T1000 (cell line): ENCODE measurements at regions not wholly inside any gene's neighbourhood (a gene's known extent, or its start where the extent isn't known, plus 50 kb on each side); places are given as distances from the start of the nearest gene placed in this dataset.

Source experiments
- DNase-seq: peaks from one replicate; lab custom pipeline; 2025; ENCODE audit warnings: mixed read lengths; lab: John Stamatoyannopoulos, UW

- no peak for DNase-seq
Measured at GRCh38 chr13:90156390-90156789, 1191.1 kb upstream of the MIR17HG start.

DNA sequence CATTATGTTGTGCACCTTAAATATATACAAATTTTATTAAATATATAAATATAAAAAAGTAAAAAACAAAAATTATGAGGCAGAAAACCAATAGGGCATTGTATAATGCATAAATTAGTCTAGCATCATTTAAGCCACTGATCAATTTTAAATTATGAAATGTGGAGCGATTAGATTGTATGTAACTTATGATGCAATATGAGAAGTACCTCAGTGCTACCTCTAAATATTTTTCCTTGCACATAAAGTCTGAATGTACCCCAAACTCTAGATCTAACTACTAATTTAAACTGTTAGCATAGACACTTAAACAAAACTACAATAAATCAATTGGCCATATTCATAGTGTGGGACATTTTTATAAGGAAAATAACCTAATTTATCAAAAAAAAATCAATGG lies 1178.5 kb upstream of the MIR17HG start:
- no peak for DNase-seq

- DNase-seq: no peak
Measured at GRCh38 chr13:90170208-90170607, 1177.3 kb upstream of the MIR17HG start.

GRCh38 chr13:90171649-90172048 lies 1175.8 kb upstream of the MIR17HG start:
- no peak for DNase-seq

GRCh38 chr13:90177512-90177911 lies 1170.0 kb upstream of the MIR17HG start:
- DNase-seq: no peak

DNA sequence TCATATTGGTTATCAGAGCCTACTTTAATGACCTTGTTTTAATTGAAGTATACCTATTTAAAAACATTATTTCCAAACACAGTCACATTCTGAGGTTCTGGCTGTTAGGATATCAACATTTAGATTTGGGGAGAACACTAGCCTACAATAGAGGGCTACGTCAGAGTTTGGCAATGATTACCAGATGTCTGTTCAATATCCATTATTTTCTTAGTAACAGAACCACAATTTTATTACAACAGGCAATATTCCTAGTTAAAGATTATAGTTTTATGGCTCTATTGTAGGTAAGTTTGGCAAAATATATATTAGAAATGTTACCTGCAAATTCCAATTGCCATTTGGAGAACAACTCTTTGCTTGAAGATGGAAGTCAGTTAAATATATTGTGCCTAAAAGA lies 1163.1 kb upstream of the MIR17HG start:
- DNase-seq: no peak

GRCh38 chr13:90185734-90186133 lies 1161.8 kb upstream of the MIR17HG start:
- DNase-seq: no peak

- DNase-seq: no peak
Measured at GRCh38 chr13:90187478-90188350, 1159.8 kb upstream of the MIR17HG start.

GRCh38 chr13:90188351-90188636 lies 1159.2 kb upstream of the MIR17HG start:
- DNase-seq: no peak

- no peak for DNase-seq
Measured at GRCh38 chr13:90197722-90198121, 1149.8 kb upstream of the MIR17HG start.

DNA sequence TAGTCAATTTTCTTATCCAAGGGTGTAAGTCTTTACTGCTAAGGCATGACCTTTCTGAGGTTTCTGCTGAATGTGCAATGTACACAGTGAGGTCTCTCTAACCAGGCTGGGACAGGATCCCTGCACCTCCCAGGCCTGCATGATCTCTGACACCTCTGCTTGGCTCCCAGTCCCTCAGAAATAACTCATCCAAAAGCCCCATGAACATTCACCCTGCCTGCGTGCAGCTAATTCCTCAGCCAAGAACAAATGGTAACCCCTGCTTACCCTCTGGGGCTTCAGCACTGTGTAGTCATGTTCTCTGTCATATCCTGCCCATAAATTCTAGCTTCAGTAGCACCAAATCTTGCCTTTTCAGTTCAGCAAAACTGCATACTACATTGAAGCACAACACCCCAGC lies 1146.3 kb upstream of the MIR17HG start:
- no peak for DNase-seq

- no peak for DNase-seq
Measured at GRCh38 chr13:90201676-90202460, 1145.6 kb upstream of the MIR17HG start.

DNA sequence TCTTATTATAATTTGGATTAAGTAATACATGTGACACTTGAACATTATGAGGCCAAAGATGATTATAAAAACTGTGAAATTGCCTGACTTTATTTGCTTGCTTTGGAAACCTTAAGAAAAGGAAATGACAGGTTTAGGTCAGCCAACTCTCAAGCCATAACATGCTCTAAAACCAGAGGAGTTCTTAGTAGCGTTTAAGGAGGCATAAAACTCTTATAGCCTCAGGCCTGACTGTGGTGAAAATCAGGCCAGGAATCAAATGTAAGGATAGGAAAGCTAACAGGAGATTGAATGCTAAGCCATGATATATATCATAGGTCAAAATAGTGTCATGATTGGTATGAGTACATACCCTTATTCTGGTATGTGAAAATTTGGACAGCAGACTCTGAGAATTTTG lies 1142.4 kb upstream of the MIR17HG start:
- DNase-seq: no peak

GRCh38 chr13:90205911-90206310 lies 1141.6 kb upstream of the MIR17HG start:
- no peak for DNase-seq

- no peak for DNase-seq
Measured at GRCh38 chr13:90217275-90217674, 1130.2 kb upstream of the MIR17HG start.

- DNase-seq: no peak
Measured at GRCh38 chr13:90222758-90223157, 1124.7 kb upstream of the MIR17HG start.

DNA sequence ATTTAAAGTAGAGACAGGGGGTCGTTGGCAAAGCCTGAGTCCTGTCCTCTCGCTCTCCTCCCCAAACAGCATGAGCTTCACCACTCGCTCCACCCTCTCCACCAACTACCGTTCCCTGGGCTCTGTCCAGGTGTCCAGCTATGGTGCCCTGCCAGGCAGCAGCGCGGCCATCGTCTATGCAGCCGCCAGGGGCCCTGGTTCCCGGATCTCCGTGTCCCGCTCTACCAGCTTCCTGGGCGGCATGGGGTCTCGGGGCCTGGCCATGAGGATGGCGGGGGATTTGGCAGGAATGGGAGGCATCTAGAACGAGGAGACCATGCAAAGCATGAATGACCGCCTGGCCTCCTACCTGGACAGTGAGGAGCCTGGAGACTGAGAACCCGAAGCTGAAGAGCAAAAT lies 1117.2 kb upstream of the MIR17HG start:
- DNase-seq: no peak

DNA sequence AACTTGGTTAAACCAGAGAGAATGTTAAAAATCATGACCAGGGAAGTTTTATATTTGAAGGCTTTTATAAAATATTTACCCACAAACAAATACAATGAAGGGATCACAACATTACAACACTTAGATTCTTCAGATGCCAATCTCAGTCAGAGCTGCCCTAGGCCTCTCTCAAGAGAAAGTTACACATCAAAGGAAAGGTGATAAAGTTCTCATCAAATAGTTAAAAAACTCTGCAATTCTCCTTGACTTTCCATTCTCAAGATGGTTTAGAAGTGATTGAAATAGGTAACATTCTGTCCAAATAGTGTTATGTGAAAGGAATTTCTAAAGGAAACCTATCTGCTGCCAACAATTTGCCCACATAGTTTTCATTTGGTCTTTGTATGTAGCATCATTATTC lies 1115.2 kb upstream of the MIR17HG start:
- DNase-seq: no peak

- no peak for DNase-seq
Measured at GRCh38 chr13:90233933-90234672, 1113.4 kb upstream of the MIR17HG start.

DNA sequence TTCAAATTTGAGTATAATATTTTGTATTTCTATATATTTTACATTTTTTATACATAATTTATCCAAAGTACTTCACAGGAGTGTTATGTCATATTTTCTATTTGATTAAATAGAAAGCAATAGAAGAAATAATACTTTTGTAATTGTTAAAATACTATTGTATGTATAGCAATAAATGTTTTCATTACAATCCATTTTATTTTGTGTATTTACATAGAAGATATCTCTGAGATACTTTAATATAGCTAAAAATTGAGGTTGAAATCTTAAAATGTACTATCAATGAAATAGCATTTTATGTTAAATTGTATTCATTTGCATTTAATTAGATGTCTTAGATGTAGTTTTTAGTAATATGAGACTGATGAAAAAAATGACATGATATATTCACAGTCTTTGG lies 1109.6 kb upstream of the MIR17HG start:
- DNase-seq: no peak

- peak; percentile 1 for DNase-seq
Measured at GRCh38 chr13:90238413-90238812, 1109.1 kb upstream of the MIR17HG start.

- no peak for DNase-seq
Measured at GRCh38 chr13:90239130-90239529, 1108.4 kb upstream of the MIR17HG start.

GRCh38 chr13:90246005-90246404 lies 1101.5 kb upstream of the MIR17HG start:
- no peak for DNase-seq
